Spinal cord (tissue), 9 donors: ENCODE measurements at regions not wholly inside any gene's neighbourhood (a gene's known extent, or its start where the extent isn't known, plus 50 kb on each side); places are given as distances from the start of the nearest gene placed in this dataset.
"Not testable (repeated sequence)": the region's sequence is repeated elsewhere in the genome, so short reads cannot be mapped to it uniquely, and the experiment has no call there.

Experiments
- DNase-seq, 6 donors: peaks; one replicate each; pipeline versions ENCODE4 v3.0.0 to v3.0.0-alpha.2; 2013 to 2015; ENCODE audit warnings: low spot score in 6 of 6, low read depth in 4 of 6
- H3K27ac ChIP-seq: one replicate; pipeline ENCODE4 v1.5.1; 2013; ENCODE audit warnings: low read depth, low read length, control low read depth
- H3K27me3 ChIP-seq: one replicate; pipeline ENCODE4 v1.6.1; 2013; ENCODE audit warnings: low read length; ENCODE audit not compliant: control insufficient read depth, insufficient read depth
- H3K36me3 ChIP-seq: one replicate; pipeline ENCODE4 v1.6.1; 2013; ENCODE audit warnings: low read length; ENCODE audit not compliant: control insufficient read depth, insufficient read depth
- H3K4me1 ChIP-seq: one replicate; pipeline ENCODE4 v1.6.1; 2013; ENCODE audit warnings: low read length; ENCODE audit not compliant: control insufficient read depth, insufficient read depth
- H3K4me3 ChIP-seq: one replicate; pipeline ENCODE4 v1.5.1; 2013; ENCODE audit warnings: low read depth, low read length, control low read depth
- H3K9me3 ChIP-seq: one replicate; pipeline ENCODE4 v1.6.1; 2013; ENCODE audit warnings: low read length; ENCODE audit not compliant: control insufficient read depth, insufficient read depth
- WGBS: methylation state at CpG from one replicate; pipeline ENCODE4 v1.1.5; 2013; ENCODE audit warnings: missing lambda C conversion rate; ENCODE audit not compliant: insufficient coverage; 5-methylcytosine and 5-hydroxymethylcytosine counted together
- donor health status: healthy.

DNA sequence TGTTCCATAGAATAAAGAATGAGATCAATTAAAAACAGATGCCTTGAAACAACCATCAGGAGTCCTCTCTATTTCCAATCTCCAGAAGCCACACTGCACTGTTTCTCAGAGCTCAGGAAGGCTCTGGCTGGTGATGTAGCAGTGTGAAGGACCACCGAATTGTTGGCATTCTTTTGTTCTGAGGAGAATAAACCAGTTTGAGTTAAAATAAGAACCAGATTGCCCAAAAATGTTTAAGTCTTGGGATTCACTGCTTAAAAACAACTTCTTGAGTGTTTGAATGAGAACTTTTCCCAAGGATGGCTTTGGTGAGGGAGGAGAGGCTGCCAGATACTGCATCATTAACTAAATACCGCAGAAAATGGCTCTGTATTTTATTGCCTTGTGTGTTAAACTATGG, 341.2 kb downstream of the C12orf75 start:
- DNase-seq = no peak
- Histone ChIP-seq H3K36me3 (no peaks in the 10 kb centered on the region), H3K27ac (no peak overlapping the region), H3K4me1 (peaks cover 4% of the 10 kb centered on the region), H3K27me3 (no peaks in the 10 kb centered on the region), H3K9me3 (no peaks in the 10 kb centered on the region), H3K4me3 (no peak overlapping the region)
- 90% methylated on average over 1 of the region's 2 CpGs for WGBS

- Histone ChIP-seq H3K27ac (peak overlapping the region; percentile 16), H3K4me3 (no peak overlapping the region), H3K36me3 (no peaks in the 10 kb centered on the region), H3K4me1 (peaks cover 4% of the 10 kb centered on the region), H3K9me3 (no peaks in the 10 kb centered on the region), H3K27me3 (no peaks in the 10 kb centered on the region)
- 72% methylated on average over 8 of the region's 9 CpGs for WGBS
- peak in 2 of 6 donors; percentile 11 to 38 for DNase-seq
Measured at GRCh38 chr12:105672121-105672975, 341.9 kb downstream of the C12orf75 start.

GRCh38 chr12:105674871-105675699, 344.6 kb downstream of the C12orf75 start:
- no peaks in the 10 kb centered on the region for H3K36me3 ChIP-seq
- no peaks in the 10 kb centered on the region for H3K9me3 ChIP-seq
- no peak overlapping the region for H3K27ac ChIP-seq
- 78% methylated on average over 2 of the region's 2 CpGs for WGBS
- no peaks in the 10 kb centered on the region for H3K27me3 ChIP-seq
- H3K4me3 ChIP-seq = no peak overlapping the region
- H3K4me1 ChIP-seq = peaks cover 4% of the 10 kb centered on the region
- no peak for DNase-seq

DNA sequence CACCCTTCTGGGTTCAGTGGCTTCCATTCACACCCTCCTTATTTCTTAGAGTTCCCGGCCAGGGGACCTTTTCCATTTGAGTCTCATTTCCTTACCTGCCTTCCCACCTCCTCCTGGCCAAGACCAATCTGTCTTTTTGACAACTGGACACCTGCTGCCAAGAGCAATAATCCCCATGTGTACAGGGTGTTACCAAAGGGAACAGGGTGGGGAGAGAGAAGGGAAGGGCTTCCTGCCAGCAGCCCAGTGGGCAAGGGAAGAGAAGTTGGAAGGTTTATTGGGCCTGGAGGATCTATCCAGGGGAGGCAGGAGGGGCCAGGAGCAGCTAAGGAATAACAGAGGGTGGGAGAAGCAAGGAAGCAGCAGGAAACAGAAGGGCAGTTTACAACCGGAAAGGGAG, 346.2 kb downstream of the C12orf75 start:
- no peaks in the 10 kb centered on the region for H3K9me3 ChIP-seq
- no peak overlapping the region for H3K4me3 ChIP-seq
- 86% methylated on average over 1 of the region's 2 CpGs for WGBS
- H3K27ac ChIP-seq = no peak overlapping the region
- no peaks in the 10 kb centered on the region for H3K36me3 ChIP-seq
- H3K27me3 ChIP-seq = no peaks in the 10 kb centered on the region
- H3K4me1 ChIP-seq = peaks cover 4% of the 10 kb centered on the region
- DNase-seq = peak in 1 of 6 donors; percentile 26

DNA sequence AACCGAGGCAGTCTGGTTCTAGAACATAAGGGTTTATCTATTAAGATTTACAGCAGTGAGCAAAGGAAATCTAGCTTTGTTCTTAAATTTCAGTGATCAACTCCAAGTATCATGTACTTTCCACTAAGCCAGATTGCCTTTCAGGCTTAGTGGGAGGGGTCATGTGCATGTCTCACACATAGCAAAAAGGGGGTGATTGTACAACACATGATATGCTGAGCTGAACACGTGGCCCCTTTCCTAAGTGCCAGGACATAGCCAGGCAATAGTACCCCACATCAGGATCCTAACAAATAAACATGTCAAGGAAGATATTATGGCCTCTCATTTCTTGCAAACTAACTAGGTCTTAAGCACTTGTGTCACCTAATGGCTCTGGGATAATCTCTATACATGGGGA, 347.2 kb downstream of the C12orf75 start:
- H3K4me3 ChIP-seq = no peak overlapping the region
- no peaks in the 10 kb centered on the region for H3K27me3 ChIP-seq
- no peak for DNase-seq
- H3K9me3 ChIP-seq = no peaks in the 10 kb centered on the region
- no peak overlapping the region for H3K27ac ChIP-seq
- WGBS = no CpG with 5 or more reads among the region's 2 CpGs
- peaks cover under 1% of the 10 kb centered on the region for H3K4me1 ChIP-seq
- H3K36me3 ChIP-seq = no peaks in the 10 kb centered on the region

GRCh38 chr12:105679982-105680381, 349.5 kb downstream of the C12orf75 start:
- no peak overlapping the region for H3K4me3 ChIP-seq
- H3K4me1 ChIP-seq = no peaks in the 10 kb centered on the region
- H3K27ac ChIP-seq = no peak overlapping the region
- DNase-seq = no peak
- no peaks in the 10 kb centered on the region for H3K36me3 ChIP-seq
- H3K27me3 ChIP-seq = no peaks in the 10 kb centered on the region
- H3K9me3 ChIP-seq = no peaks in the 10 kb centered on the region
- WGBS = 80% methylated on average over 1 of the region's 1 CpG

- no peaks in the 10 kb centered on the region for H3K4me1 ChIP-seq
- H3K27ac ChIP-seq = no peak overlapping the region
- no peaks in the 10 kb centered on the region for H3K27me3 ChIP-seq
- no peak for DNase-seq
- no peak overlapping the region for H3K4me3 ChIP-seq
- H3K9me3 ChIP-seq = no peaks in the 10 kb centered on the region
- H3K36me3 ChIP-seq = no peaks in the 10 kb centered on the region
- WGBS = 90% methylated on average over 2 of the region's 2 CpGs
Measured at GRCh38 chr12:105681341-105681740, 350.9 kb downstream of the C12orf75 start.

DNA sequence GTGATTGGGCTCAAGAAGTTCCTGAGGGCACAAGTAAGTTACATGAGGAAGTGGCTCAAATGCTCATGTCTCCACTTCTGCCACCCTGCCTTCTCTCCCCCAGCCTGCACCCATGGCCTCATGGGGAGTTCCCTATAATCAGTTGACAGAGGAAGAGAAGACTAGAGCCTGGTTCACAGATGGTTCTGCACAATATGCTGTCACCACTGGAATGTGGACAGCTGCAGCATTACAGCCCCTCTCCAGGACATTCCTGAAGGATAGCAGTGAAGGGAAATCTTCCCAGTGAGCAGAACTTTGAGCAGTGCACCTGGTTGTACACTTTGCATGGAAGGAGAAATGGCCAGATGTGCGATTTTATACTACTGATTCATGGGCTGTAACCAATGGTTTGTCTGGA, 352.3 kb downstream of the C12orf75 start:
- not testable (repeated sequence) for H3K4me3 ChIP-seq, H3K27me3 ChIP-seq, H3K9me3 ChIP-seq, H3K27ac ChIP-seq, DNase-seq, H3K36me3 ChIP-seq, H3K4me1 ChIP-seq
- 85% methylated on average over 1 of the region's 1 CpG for WGBS

DNA sequence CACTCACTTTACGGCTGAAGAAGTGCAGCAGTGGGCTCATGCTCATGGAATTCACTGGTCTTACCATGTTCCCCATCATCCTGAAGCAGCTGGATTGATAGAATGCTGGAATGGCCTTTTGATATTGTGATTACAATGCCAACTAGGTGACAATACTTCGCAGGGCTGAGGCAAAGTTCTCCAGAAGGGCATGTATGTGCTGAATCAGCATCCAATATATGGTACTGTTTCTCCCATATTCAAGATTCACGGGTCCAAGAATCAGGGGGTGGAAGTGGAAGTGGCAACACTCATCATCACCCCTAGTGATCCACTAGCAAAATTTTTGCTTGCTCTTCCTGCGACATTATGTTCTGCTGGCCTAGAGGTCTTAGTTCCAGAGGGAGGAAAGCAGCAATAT, 353.3 kb downstream of the C12orf75 start:
- H3K27me3 ChIP-seq, H3K4me3 ChIP-seq, H3K27ac ChIP-seq, H3K4me1 ChIP-seq, H3K36me3 ChIP-seq, H3K9me3 ChIP-seq, DNase-seq: not testable (repeated sequence)
- WGBS = 93% methylated on average over 1 of the region's 4 CpGs
